ENCODE measurements at regions not wholly inside any gene's neighbourhood (a gene's known extent, or its start where the extent isn't known, plus 50 kb on each side); places are given as distances from the start of the nearest gene placed in this dataset.

- Histone ChIP-seq H3K9me3 (ENCODE audit: severe bottlenecking) (no peaks in the 10 kb centered on the region), H3K36me3 (ENCODE audit: low read depth) (no peaks in the 10 kb centered on the region), H3K4me1 (ENCODE audit: insufficient read depth, poor library complexity, severe bottlenecking) (no peaks in the 10 kb centered on the region), H3K4me3 (ENCODE audit: severe bottlenecking) (no peak overlapping the region), H3K27me3 (ENCODE audit: insufficient read depth, poor library complexity, severe bottlenecking) (no peaks in the 10 kb centered on the region), H3K27ac (ENCODE audit: poor library complexity, severe bottlenecking) (no peak overlapping the region)
- ATAC-seq (ENCODE audit: low read depth): no peak
- DNase-seq (ENCODE audit: low spot score): no peak
- TF ChIP-seq CTCF (IDR thresholded peaks at IDR 0.05; ENCODE audit: poor library complexity, severe bottlenecking): no peak
These were observed 555.6 kb upstream of the RGMA start for GRCh38 chr15:93644595-93644994.

- no peak overlapping the region for H3K27ac ChIP-seq (ENCODE audit: poor library complexity, severe bottlenecking)
- H3K27me3 ChIP-seq (ENCODE audit: insufficient read depth, poor library complexity, severe bottlenecking): no peaks in the 10 kb centered on the region
- no peak for TF ChIP-seq CTCF (IDR thresholded peaks at IDR 0.05; ENCODE audit: poor library complexity, severe bottlenecking)
- no peaks in the 10 kb centered on the region for H3K36me3 ChIP-seq (ENCODE audit: low read depth)
- no peak for DNase-seq (ENCODE audit: low spot score)
- no peaks in the 10 kb centered on the region for H3K4me1 ChIP-seq (ENCODE audit: insufficient read depth, poor library complexity, severe bottlenecking)
- no peaks in the 10 kb centered on the region for H3K9me3 ChIP-seq (ENCODE audit: severe bottlenecking)
- no peak for ATAC-seq (ENCODE audit: low read depth)
- no peak overlapping the region for H3K4me3 ChIP-seq (ENCODE audit: severe bottlenecking)
These were observed 551.5 kb upstream of the RGMA start for GRCh38 chr15:93640411-93640962.

- no peak overlapping the region for H3K4me3 ChIP-seq (ENCODE audit: severe bottlenecking)
- H3K36me3 ChIP-seq (ENCODE audit: low read depth): no peaks in the 10 kb centered on the region
These were observed 543.1 kb upstream of the RGMA start for GRCh38 chr15:93631958-93632618.

GRCh38 chr15:93619597-93619996 is 530.6 kb upstream of the RGMA start:
- TF ChIP-seq CTCF (IDR thresholded peaks at IDR 0.05; ENCODE audit: poor library complexity, severe bottlenecking): no peak
- Histone ChIP-seq H3K4me1 (ENCODE audit: insufficient read depth, poor library complexity, severe bottlenecking) (no peaks in the 10 kb centered on the region), H3K27ac (ENCODE audit: poor library complexity, severe bottlenecking) (no peak overlapping the region), H3K36me3 (ENCODE audit: low read depth) (no peaks in the 10 kb centered on the region), H3K9me3 (ENCODE audit: severe bottlenecking) (no peaks in the 10 kb centered on the region), H3K4me3 (ENCODE audit: severe bottlenecking) (no peak overlapping the region), H3K27me3 (ENCODE audit: insufficient read depth, poor library complexity, severe bottlenecking) (peaks cover 4% of the 10 kb centered on the region)
- ATAC-seq (ENCODE audit: low read depth): no peak
- DNase-seq (ENCODE audit: low spot score): no peak

More at GRCh38 chr15:93631958-93632618, 543.1 kb upstream of the RGMA start:
- ATAC-seq (ENCODE audit: low read depth) (no peak), DNase-seq (ENCODE audit: low spot score) (no peak)
- no peaks in the 10 kb centered on the region for H3K9me3 ChIP-seq (ENCODE audit: severe bottlenecking)
- no peaks in the 10 kb centered on the region for H3K27me3 ChIP-seq (ENCODE audit: insufficient read depth, poor library complexity, severe bottlenecking)
- no peak overlapping the region for H3K27ac ChIP-seq (ENCODE audit: poor library complexity, severe bottlenecking)
- TF ChIP-seq CTCF (IDR thresholded peaks at IDR 0.05; ENCODE audit: poor library complexity, severe bottlenecking): no peak
- no peaks in the 10 kb centered on the region for H3K4me1 ChIP-seq (ENCODE audit: insufficient read depth, poor library complexity, severe bottlenecking)

GRCh38 chr15:93617443-93617842 is 528.4 kb upstream of the RGMA start:
- H3K4me3 ChIP-seq (ENCODE audit: severe bottlenecking): no peak overlapping the region
- H3K27me3 ChIP-seq (ENCODE audit: insufficient read depth, poor library complexity, severe bottlenecking): peaks cover 3% of the 10 kb centered on the region
- no peak overlapping the region for H3K27ac ChIP-seq (ENCODE audit: poor library complexity, severe bottlenecking)
- no peaks in the 10 kb centered on the region for H3K36me3 ChIP-seq (ENCODE audit: low read depth)
- H3K4me1 ChIP-seq (ENCODE audit: insufficient read depth, poor library complexity, severe bottlenecking): no peaks in the 10 kb centered on the region
- TF ChIP-seq CTCF (IDR thresholded peaks at IDR 0.05; ENCODE audit: poor library complexity, severe bottlenecking): peak; percentile 33
- ATAC-seq (ENCODE audit: low read depth): peak; percentile 50; the same call in 2 of the 3 replicates
- H3K9me3 ChIP-seq (ENCODE audit: severe bottlenecking): no peaks in the 10 kb centered on the region
- no peak for DNase-seq (ENCODE audit: low spot score)

Data from RWPE2 (cell line).